NT2/D1 (cell line): ENCODE measurements at regions not wholly inside any gene's neighbourhood (a gene's known extent, or its start where the extent isn't known, plus 50 kb on each side); places are given as distances from the start of the nearest gene placed in this dataset.

Experiments used
- SUZ12 ChIP-seq: IDR thresholded peaks from 2 replicates; pipeline ENCODE4 v1.6.1; 2011; ENCODE audit not compliant: insufficient read length, insufficient read depth; ENCODE audit errors: extremely low read depth
- YY1 ChIP-seq: IDR thresholded peaks from 2 replicates; pipeline ENCODE4 v1.6.1; 2011; ENCODE audit not compliant: insufficient read length, insufficient read depth

DNA sequence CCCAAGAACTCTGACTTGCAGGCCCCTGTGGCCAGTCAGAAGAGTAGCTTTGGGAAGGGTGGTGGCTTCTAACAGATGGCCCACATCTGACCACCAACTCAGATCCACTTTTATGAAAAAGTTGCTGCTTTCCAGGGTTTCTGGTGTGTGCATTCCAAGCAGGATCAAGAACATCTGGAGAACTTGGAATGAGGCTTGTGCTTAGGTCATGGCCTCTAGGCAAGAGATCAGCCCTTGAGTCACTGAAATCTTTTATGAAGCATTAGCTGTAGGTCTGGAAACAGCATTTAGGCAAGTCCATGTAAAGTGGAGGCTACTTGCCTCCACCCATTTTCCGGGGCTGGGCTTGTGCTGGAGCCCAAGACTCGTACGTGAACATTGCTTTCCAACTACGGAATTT is 433.3 kb downstream of the SH3GL2 start:
- TF ChIP-seq SUZ12 (no peak), YY1 (no peak)
